ENCODE measurements at regions not wholly inside any gene's neighbourhood (a gene's known extent, or its start where the extent isn't known, plus 50 kb on each side); places are given as distances from the start of the nearest gene placed in this dataset.

DNA sequence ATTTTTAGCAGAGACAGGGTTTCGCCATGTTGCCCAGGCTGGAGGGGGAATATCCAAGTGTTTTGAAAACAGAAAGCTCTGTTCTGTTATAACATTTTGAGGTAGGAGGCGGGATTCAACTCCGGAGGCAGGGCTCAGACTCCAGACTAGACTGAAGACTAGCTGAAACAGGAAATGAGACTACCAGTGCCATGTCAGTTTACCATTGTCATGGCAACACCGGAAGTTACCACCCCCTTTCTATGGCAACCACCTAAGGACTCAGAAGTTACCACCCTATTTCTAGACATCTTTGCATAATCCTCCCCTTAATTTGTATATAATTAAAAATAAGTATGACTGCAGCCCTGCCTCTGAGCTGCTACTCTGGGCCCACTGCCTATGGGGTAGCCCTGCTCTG, 1069.1 kb upstream of the AUTS2 start:
- TF ChIP-seq, protein P1, sequence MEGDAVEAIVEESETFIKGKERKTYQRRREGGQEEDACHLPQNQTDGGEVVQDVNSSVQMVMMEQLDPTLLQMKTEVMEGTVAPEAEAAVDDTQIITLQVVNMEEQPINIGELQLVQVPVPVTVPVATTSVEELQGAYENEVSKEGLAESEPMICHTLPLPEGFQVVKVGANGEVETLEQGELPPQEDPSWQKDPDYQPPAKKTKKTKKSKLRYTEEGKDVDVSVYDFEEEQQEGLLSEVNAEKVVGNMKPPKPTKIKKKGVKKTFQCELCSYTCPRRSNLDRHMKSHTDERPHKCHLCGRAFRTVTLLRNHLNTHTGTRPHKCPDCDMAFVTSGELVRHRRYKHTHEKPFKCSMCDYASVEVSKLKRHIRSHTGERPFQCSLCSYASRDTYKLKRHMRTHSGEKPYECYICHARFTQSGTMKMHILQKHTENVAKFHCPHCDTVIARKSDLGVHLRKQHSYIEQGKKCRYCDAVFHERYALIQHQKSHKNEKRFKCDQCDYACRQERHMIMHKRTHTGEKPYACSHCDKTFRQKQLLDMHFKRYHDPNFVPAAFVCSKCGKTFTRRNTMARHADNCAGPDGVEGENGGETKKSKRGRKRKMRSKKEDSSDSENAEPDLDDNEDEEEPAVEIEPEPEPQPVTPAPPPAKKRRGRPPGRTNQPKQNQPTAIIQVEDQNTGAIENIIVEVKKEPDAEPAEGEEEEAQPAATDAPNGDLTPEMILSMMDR (IDR thresholded peaks at IDR 0.05), result no peak
- no peak for TF ChIP-seq POLR2A (IDR thresholded peaks at IDR 0.05)
